ENCODE measurements at regions not wholly inside any gene's neighbourhood (a gene's known extent, or its start where the extent isn't known, plus 50 kb on each side); places are given as distances from the start of the nearest gene placed in this dataset.
"Not testable (repeated sequence)": the region's sequence is repeated elsewhere in the genome, so short reads cannot be mapped to it uniquely, and the experiment has no call there.

GRCh38 chr22:46030231-46030880, 53.4 kb upstream of the WNT7B start:
- no peak for TF ChIP-seq CTCF (IDR thresholded peaks at IDR 0.05; ENCODE audit: unreplicated experiment in 3 of 3)
- H3K4me1 Mint-ChIP-seq: peaks cover 18% of the 10 kb centered on the region
- H3K4me3 Mint-ChIP-seq: no peak overlapping the region
- H3K27ac Mint-ChIP-seq: peak overlapping the region in 1 of 3 experiments; percentile 52
- peaks cover 38% of the 10 kb centered on the region for H3K27me3 Mint-ChIP-seq (ENCODE audit: low read depth)
- H3K9me3 Mint-ChIP-seq: no peaks in the 10 kb centered on the region
- no peaks in the 10 kb centered on the region for H3K36me3 Mint-ChIP-seq (ENCODE audit: low read depth)

GRCh38 chr22:46031066-46031465, 54.1 kb upstream of the WNT7B start:
- Mint-ChIP-seq H3K4me1 (peaks cover 18% of the 10 kb centered on the region), H3K27me3 (ENCODE audit: low read depth) (peaks cover 31% of the 10 kb centered on the region), H3K9me3 (no peaks in the 10 kb centered on the region), H3K36me3 (ENCODE audit: low read depth) (no peaks in the 10 kb centered on the region), H3K4me3 (no peak overlapping the region), H3K27ac (peak overlapping the region in 1 of 3 experiments; percentile 52)
- TF ChIP-seq CTCF (IDR thresholded peaks at IDR 0.05; ENCODE audit: unreplicated experiment in 3 of 3): no peak

- Mint-ChIP-seq H3K27me3 (ENCODE audit: low read depth) (peaks cover 26% of the 10 kb centered on the region), H3K36me3 (ENCODE audit: low read depth) (no peaks in the 10 kb centered on the region), H3K27ac (no peak overlapping the region), H3K9me3 (no peaks in the 10 kb centered on the region), H3K4me3 (no peak overlapping the region), H3K4me1 (peaks cover 18% of the 10 kb centered on the region)
- TF ChIP-seq CTCF (IDR thresholded peaks at IDR 0.05; ENCODE audit: unreplicated experiment in 3 of 3): no peak
These were observed 54.6 kb upstream of the WNT7B start for GRCh38 chr22:46031557-46031956.

GRCh38 chr22:46031965-46032851, 55.2 kb upstream of the WNT7B start:
- peaks cover 18% of the 10 kb centered on the region for H3K4me1 Mint-ChIP-seq
- TF ChIP-seq CTCF (IDR thresholded peaks at IDR 0.05; ENCODE audit: unreplicated experiment in 3 of 3): no peak
- H3K9me3 Mint-ChIP-seq: no peaks in the 10 kb centered on the region
- no peak overlapping the region for H3K4me3 Mint-ChIP-seq
- H3K27me3 Mint-ChIP-seq (ENCODE audit: low read depth): peaks cover 21% of the 10 kb centered on the region
- no peaks in the 10 kb centered on the region for H3K36me3 Mint-ChIP-seq (ENCODE audit: low read depth)
- peak overlapping the region in 2 of 3 experiments; percentile 17 to 81 for H3K27ac Mint-ChIP-seq

GRCh38 chr22:46033256-46034200, 56.6 kb upstream of the WNT7B start:
- H3K4me3 Mint-ChIP-seq: peak overlapping the region; percentile 25 to 29 (median 27)
- H3K27ac Mint-ChIP-seq: peak overlapping the region; percentile 11 to 81 (median 17)
- H3K4me1 Mint-ChIP-seq: peaks cover 18% of the 10 kb centered on the region
- H3K36me3 Mint-ChIP-seq (ENCODE audit: low read depth): no peaks in the 10 kb centered on the region
- TF ChIP-seq CTCF (IDR thresholded peaks at IDR 0.05; ENCODE audit: unreplicated experiment in 3 of 3): no peak
- no peaks in the 10 kb centered on the region for H3K9me3 Mint-ChIP-seq
- peaks cover 13% of the 10 kb centered on the region for H3K27me3 Mint-ChIP-seq (ENCODE audit: low read depth)

- H3K9me3 Mint-ChIP-seq; H3K36me3 Mint-ChIP-seq (ENCODE audit: low read depth); H3K27me3 Mint-ChIP-seq (ENCODE audit: low read depth): not testable (repeated sequence)
- Mint-ChIP-seq H3K4me3 (peak overlapping the region; percentile 89 to 90 (median 89)), H3K4me1 (peaks cover 18% of the 10 kb centered on the region), H3K27ac (peak overlapping the region; percentile 87 to 90 (median 88))
These were observed 57.5 kb upstream of the WNT7B start for GRCh38 chr22:46034480-46034879.

Measured in nephron (organoid).